ENCODE measurements at regions not wholly inside any gene's neighbourhood (a gene's known extent, or its start where the extent isn't known, plus 50 kb on each side); places are given as distances from the start of the nearest gene placed in this dataset.

DNA sequence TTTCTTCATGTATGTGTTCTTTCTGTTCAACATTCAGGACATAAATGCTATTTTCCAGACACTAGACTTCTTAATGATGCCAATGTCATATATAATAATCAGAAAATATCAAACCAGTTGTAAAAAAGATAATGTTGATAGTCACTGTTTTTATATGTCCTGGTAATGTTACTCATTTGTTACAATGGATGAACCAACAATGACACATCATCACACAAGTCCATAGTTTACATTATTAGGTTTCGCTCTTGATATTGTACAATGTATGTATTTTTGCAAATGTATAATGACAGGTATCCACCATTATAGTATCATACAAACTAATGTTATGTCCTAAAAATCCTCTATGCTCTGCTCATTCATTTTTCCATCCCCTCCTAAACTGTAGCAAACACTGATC, 243.8 kb upstream of the CDIN1 start:
- Mint-ChIP-seq H3K27ac (no peak overlapping the region), H3K4me1 (peaks cover 39% of the 10 kb centered on the region), H3K36me3 (ENCODE audit: low read depth) (peaks cover 23% of the 10 kb centered on the region), H3K4me3 (no peak overlapping the region), H3K9me3 (peaks cover 24% of the 10 kb centered on the region), H3K27me3 (ENCODE audit: low read depth, poor library complexity) (peaks cover 4% of the 10 kb centered on the region)
- TF ChIP-seq, protein P1, sequence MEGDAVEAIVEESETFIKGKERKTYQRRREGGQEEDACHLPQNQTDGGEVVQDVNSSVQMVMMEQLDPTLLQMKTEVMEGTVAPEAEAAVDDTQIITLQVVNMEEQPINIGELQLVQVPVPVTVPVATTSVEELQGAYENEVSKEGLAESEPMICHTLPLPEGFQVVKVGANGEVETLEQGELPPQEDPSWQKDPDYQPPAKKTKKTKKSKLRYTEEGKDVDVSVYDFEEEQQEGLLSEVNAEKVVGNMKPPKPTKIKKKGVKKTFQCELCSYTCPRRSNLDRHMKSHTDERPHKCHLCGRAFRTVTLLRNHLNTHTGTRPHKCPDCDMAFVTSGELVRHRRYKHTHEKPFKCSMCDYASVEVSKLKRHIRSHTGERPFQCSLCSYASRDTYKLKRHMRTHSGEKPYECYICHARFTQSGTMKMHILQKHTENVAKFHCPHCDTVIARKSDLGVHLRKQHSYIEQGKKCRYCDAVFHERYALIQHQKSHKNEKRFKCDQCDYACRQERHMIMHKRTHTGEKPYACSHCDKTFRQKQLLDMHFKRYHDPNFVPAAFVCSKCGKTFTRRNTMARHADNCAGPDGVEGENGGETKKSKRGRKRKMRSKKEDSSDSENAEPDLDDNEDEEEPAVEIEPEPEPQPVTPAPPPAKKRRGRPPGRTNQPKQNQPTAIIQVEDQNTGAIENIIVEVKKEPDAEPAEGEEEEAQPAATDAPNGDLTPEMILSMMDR (IDR thresholded peaks at IDR 0.05) = no peak
- DNase-seq = no peak

DNA sequence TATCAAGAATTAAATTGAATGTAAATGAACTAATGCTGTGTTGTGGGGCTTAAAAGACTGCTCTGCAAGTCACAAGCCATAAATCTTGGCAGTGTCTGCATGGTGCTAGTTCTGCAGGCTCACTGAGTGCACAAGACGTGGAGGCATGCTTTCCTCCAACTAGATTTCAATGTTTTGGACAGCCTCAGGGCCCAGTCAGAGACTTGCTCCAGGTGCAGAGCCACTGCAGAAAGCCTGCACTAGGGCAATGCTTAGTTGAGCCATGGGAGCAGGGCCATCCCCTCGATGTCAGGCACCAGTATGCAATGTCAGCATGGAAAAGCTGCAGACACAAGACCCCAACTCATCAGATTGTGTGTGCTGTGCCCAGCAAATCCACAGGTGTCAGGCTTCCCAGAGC, 234.5 kb upstream of the CDIN1 start:
- Mint-ChIP-seq H3K4me3 (no peak overlapping the region), H3K27ac (no peak overlapping the region), H3K4me1 (peaks cover 6% of the 10 kb centered on the region), H3K9me3 (no peaks in the 10 kb centered on the region), H3K27me3 (ENCODE audit: low read depth, poor library complexity) (peaks cover 9% of the 10 kb centered on the region), H3K36me3 (ENCODE audit: low read depth) (no peaks in the 10 kb centered on the region)
- no peak for DNase-seq
- TF ChIP-seq, protein P1 (IDR thresholded peaks at IDR 0.05) = no peak

DNA sequence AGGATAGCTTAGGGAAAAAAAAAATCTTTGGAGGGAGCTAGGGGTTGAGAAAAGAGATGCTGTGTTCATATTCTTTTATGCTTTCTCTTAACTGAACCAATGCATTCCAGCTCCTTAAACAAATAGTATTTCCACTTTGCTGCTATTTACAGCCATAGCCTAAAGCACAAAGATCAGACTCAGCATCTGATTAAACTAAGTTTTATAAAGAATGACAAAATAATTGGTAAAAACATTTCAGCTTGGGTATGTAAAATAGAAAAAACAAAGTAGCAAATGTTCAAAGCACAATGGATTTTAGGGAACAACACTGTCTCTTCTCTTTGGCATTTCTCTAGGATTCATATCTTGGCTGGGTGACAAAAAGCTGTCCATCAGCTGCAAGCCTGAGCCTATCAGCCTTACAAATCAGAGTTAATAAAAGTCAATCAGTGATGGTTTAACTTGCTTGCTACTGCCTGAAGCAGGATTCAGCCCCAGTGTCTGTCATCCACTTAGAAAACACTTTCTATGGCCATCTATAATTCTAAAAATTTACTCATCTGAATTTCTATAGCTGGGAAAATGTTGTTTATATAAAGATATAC, 232.1 kb upstream of the CDIN1 start:
- H3K4me3 Mint-ChIP-seq = no peak overlapping the region
- H3K27me3 Mint-ChIP-seq (ENCODE audit: low read depth, poor library complexity) = peaks cover 2% of the 10 kb centered on the region
- no peak overlapping the region for H3K27ac Mint-ChIP-seq
- no peaks in the 10 kb centered on the region for H3K9me3 Mint-ChIP-seq
- no peak for DNase-seq
- H3K36me3 Mint-ChIP-seq (ENCODE audit: low read depth) = no peaks in the 10 kb centered on the region
- peaks cover 8% of the 10 kb centered on the region for H3K4me1 Mint-ChIP-seq
- TF ChIP-seq, protein P1 (IDR thresholded peaks at IDR 0.05) = no peak

DNA sequence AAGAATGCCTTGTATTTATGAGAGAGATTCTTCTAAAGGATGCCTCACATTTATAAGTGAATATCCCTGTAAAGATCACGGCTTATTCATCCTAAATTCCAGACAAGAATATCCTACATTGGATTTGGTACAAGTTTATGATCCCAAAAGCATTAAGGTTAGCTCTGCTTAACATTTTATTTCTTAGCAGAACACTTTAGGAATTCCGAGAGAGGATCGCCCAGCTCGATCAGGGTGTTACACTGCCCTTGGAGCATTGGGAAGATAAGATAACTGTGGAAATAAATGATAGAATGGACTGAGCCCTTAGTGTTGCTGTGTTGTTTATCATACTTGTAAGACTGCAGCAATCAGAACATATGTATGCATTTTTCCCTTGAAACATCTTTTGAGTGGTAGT, 223.0 kb upstream of the CDIN1 start:
- H3K27me3 Mint-ChIP-seq (ENCODE audit: low read depth, poor library complexity) = no peaks in the 10 kb centered on the region
- H3K36me3 Mint-ChIP-seq (ENCODE audit: low read depth) = no peaks in the 10 kb centered on the region
- H3K4me1 Mint-ChIP-seq = peaks cover 32% of the 10 kb centered on the region
- no peak overlapping the region for H3K4me3 Mint-ChIP-seq
- H3K27ac Mint-ChIP-seq = no peak overlapping the region
- no peak for DNase-seq
- TF ChIP-seq, protein P1 (IDR thresholded peaks at IDR 0.05) = no peak
- H3K9me3 Mint-ChIP-seq = no peaks in the 10 kb centered on the region

DNA sequence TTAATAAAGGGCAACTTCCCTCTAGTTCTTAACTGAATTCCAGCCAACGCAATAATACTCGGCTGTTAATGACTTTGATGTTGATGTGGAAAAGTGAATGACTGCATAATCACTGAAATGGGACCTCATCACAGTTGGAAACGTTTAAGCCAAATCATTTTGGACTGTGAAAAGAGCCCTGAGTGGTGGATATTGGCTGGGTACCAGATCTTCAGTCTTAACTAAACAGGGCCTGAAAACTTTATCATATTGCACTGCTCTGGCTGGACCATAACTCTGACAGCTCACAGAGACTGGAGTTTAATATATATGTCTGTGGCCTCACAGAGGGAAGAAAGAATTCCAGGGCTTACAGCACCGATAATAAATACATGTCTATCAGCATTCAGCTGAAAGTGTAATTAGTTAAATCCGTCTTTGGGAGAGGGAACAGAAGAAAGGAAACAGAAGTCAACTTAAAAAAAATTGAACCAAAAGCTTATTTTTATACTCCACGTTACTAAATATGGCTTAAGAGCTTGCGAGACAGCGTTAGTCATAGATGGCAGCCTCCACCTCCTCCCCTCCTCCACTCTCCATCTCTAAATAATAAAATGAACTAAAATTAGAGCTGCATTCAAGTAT, 222.3 kb upstream of the CDIN1 start:
- H3K4me3 Mint-ChIP-seq = no peak overlapping the region

More for the DNA sequence above, 222.3 kb upstream of the CDIN1 start:
- Mint-ChIP-seq H3K4me1 (peaks cover 39% of the 10 kb centered on the region), H3K36me3 (ENCODE audit: low read depth) (no peaks in the 10 kb centered on the region), H3K9me3 (no peaks in the 10 kb centered on the region), H3K27me3 (ENCODE audit: low read depth, poor library complexity) (no peaks in the 10 kb centered on the region), H3K27ac (no peak overlapping the region)
- no peak for DNase-seq
- TF ChIP-seq, protein P1 (IDR thresholded peaks at IDR 0.05) = no peak
